Urothelium cell line (cell line): ENCODE measurements at regions not wholly inside any gene's neighbourhood (a gene's known extent, or its start where the extent isn't known, plus 50 kb on each side); places are given as distances from the start of the nearest gene placed in this dataset.

Experiments
- DNase-seq: peaks from one replicate; pipeline ENCODE4 v3.0.0; 2011; ENCODE audit warnings: low spot score, mixed read lengths
- FAIRE-seq: peaks from 2 replicates; lab custom pipeline; 2011; peaks lifted over from hg19 to GRCh38; lab: Jason Lieb, UNC

DNA sequence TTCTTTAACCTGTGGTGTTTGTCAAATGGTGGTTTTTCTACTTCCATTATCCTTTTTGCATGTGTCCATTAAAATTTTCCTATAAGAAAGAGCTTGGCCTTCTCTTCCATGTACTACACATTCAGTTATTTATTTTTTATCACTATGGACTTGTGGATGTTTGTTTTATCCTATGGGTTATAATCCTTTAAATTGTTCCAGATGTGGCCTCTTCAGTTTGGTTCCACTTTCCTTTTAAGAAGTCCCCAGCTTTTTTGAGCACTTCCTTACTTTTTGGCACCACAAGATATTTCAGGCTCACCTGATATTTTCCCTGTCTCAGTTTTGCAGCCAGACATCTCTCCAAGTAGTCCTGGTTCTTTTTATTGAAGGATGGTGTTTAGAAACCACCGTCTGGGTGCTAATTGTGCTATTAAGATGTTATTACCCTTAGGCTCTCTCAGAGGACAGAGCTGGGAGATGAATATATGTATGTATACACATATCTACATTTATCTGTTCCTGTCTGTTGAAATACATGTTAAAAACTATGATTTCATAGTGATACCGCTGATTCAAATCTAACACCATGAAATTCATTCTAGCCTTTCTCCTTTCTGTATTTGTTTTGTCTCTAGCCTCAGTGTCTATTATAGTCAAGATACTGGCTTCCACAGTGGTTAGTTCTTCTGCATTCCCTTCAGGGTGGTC is 408.5 kb upstream of the RGS6 start:
- DNase-seq (no peak), FAIRE-seq (no peak)

- FAIRE-seq (no peak), DNase-seq (no peak)
Observed at GRCh38 chr14:71524320-71524982, 407.8 kb upstream of the RGS6 start.

GRCh38 chr14:71525663-71526221 is 406.5 kb upstream of the RGS6 start:
- DNase-seq = no peak
- no peak for FAIRE-seq

DNA sequence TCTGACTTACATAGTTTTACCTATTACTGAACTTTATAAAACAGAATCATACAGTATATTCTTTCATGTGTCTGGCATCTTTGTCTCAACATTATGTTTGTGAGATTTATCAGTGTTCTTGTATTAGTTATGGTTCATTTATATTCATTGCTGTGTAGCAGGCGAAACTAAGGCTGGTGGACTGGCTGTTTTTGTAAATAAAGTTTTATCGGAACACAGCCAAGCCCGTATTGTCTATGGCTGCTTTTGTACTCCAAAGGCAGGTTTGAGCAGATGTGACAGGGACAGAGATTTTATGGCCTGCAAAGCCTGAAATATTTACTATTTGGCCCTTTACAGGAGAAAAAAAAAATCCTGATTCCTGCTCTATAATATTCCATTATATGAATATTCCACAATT is 405.8 kb upstream of the RGS6 start:
- DNase-seq = no peak
- FAIRE-seq = no peak

- FAIRE-seq (no peak), DNase-seq (no peak)
Observed at GRCh38 chr14:71527838-71528237, 404.4 kb upstream of the RGS6 start.

DNA sequence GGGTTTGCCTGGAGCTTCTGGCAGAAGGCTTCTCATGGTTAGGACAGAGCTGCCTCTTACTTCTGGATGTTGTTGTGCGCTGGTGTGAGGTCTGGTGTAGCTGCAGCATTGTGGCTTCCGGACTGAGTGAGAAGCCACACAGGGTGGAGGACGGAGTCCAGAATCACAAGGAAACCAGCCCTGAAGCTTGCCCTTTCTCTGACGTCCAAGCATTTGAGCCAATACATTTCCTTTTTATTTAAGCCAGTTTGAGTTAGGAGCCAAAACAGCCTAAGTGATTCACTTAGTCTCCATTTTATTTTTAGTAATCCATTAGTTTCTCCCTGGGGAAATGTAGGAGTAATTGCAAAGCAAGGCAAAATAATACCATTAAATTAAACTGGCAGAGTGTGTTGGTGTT is 402.4 kb upstream of the RGS6 start:
- no peak for DNase-seq
- FAIRE-seq = no peak

DNA sequence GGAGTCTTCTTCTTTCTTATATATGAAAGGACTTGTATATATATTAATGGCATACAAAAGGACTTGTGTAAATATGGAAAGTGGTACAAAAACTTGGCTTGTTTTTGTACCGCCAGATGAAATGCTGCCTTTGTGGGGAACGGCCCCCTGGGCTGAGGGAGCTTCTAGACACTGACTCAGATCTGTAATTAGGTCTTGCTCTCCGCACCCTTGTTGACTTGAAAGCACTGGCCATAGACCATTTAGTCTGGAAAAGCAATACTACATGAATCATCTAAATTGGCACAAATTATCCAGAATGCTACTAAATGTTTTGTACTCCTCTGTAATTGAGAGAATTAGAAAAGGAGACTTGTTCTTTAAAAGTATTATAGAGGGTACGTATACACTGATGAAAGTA is 399.9 kb upstream of the RGS6 start:
- FAIRE-seq (no peak), DNase-seq (no peak)

DNA sequence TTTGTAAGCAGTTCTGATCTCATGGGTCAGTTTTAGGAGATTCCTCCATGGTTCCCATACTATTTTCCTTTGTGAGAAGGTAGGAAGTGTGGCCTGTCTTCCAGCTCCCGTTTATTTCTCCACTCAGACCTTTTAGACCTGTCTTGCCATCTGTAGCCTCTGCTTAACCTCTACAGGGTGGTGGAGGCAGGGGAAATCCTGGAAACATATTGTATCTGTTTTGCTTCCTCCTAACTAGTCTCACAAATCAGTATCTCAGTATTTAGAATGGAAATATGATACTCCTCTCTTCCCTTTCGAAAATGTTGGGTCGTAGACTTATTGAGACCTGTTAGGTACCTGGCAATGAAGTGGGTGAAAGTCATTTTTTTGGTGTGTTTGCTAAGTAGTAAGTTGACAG is 399.4 kb upstream of the RGS6 start:
- FAIRE-seq = no peak
- DNase-seq = no peak

GRCh38 chr14:71533390-71533789 is 398.8 kb upstream of the RGS6 start:
- no peak for FAIRE-seq

GRCh38 chr14:71533800-71534199 is 398.4 kb upstream of the RGS6 start:
- no peak for FAIRE-seq
- DNase-seq = no peak

More at GRCh38 chr14:71533390-71533789, 398.8 kb upstream of the RGS6 start:
- no peak for DNase-seq

DNA sequence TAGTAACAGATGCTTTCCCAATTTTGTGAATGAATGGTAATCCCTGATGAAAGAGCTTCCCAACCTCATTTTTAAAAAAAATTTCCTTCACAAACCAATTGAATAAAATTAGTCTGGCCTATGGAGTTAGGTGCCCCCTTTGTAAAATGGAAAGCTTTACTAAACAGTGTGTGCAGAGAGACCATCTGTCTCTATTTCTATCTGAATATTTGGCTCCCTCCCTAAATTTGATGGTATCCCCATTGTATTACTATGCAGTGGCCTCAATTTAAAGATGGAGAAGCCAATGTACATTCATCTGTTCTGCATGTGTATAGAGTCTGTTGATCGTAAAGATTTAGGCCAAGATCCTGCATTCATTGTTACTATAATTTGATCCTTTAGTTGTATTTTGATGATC is 397.7 kb upstream of the RGS6 start:
- DNase-seq (no peak), FAIRE-seq (no peak)

DNA sequence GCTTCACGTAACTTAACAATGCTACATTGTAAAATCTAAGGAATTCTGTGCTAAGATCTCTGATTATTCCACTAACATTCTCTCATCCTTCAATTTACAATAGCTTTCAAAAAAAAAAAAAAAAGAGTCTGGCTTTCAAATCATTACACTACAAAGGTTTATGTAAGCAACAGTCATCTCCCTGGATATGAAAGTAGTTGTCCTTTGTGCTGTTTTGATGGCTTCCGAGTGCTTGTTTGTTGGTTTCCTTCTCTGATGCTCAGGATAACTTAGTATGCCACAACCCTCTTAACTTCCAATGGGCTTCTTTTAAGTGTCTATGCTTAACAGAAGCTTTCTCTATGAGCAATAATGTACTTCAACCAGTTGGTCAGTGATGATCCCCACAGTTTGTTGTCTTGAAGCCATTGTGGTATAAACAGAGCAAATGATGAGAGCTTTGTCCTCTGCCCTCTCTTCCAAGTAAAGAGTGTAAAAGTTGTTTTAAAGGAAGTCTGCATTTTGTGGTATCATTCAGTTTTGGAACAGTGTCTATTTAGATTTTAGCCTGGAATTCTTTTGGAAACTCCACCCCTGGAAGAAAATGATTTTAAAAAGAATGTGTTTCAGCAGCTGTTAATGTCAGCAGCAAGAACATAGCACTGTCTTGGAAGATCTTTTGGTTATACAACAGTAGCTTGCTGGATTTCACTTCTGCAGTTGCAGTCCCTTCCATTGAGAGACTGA is 396.1 kb upstream of the RGS6 start:
- no peak for FAIRE-seq
- no peak for DNase-seq

DNA sequence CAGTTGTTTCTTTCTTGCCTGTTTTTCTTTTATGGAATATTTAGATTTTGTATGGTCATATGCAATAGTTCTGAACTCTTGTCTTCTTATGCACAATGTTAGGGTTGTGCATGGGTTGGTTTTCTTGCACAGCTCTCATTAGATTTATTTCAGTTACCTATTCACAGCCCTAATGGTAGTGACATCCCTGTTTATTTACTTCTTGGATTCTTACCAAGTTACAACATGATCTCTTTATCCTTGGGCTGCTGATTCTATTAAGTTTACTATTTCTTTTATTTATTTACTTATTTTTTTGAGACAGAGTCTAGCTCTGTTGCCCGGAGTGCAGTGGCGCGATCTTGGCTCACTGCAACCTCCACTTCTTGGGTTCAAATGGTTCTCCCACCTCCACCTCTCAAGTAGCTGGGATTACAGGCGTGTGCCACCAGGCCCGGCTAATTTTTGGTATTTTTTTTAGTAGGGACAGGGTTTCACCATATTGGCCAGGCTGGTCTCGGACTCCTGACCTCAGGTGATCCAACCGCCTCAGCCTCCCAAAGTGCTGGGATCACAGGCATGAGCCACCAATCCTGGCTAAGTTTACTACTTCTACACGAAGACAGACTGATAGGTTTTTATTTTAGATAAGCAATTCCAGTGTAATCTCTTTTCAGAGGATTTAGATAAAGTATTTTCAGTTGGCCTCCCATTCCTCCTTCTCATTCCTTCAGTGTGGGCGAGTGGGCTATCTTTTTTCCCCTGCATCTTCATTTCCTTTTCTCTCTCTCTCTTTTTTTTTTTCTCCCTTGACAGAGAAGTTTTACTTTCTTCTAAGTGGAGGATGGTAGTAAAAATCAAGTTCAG is 395.1 kb upstream of the RGS6 start:
- FAIRE-seq = no peak
- DNase-seq = no peak

GRCh38 chr14:71538288-71538687 is 393.9 kb upstream of the RGS6 start:
- FAIRE-seq (no peak), DNase-seq (no peak)

DNA sequence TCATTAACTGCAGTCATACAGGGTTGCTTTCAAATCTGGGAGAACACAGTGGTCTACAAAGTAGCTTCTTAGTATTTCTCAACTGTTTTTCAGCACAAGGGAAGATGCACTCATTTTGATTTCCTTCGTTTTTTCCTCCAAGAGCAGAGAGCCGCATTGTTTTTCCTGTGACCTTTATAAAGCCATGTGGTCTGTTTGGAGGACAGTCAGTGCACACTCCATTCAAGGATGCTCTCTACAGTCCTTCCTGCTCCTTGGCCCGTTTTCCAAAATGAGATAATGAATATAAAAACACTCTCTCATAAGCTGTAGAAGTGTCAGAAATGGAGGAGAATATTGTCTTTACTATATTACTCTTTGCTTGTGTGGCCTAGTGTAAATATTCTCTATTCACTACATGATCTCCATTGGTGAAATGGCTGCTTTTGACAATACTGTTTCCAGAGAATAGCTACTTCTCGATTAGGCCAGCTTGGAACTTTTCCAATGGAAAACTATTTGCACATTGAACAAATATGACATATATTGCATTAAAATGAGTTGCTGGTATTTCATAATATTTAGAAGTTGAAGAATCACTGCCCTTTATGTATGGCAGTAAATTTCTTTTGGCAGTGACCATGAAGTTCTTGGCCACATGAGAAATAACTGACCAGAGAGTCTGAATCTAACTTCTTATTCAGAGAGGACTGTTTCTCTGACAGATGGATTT is 393.1 kb upstream of the RGS6 start:
- FAIRE-seq (no peak), DNase-seq (no peak)

- DNase-seq (no peak), FAIRE-seq (peak; percentile 17)
Observed at GRCh38 chr14:71539650-71540285, 392.5 kb upstream of the RGS6 start.

GRCh38 chr14:71541271-71541670 is 391.0 kb upstream of the RGS6 start:
- no peak for FAIRE-seq
- no peak for DNase-seq

DNA sequence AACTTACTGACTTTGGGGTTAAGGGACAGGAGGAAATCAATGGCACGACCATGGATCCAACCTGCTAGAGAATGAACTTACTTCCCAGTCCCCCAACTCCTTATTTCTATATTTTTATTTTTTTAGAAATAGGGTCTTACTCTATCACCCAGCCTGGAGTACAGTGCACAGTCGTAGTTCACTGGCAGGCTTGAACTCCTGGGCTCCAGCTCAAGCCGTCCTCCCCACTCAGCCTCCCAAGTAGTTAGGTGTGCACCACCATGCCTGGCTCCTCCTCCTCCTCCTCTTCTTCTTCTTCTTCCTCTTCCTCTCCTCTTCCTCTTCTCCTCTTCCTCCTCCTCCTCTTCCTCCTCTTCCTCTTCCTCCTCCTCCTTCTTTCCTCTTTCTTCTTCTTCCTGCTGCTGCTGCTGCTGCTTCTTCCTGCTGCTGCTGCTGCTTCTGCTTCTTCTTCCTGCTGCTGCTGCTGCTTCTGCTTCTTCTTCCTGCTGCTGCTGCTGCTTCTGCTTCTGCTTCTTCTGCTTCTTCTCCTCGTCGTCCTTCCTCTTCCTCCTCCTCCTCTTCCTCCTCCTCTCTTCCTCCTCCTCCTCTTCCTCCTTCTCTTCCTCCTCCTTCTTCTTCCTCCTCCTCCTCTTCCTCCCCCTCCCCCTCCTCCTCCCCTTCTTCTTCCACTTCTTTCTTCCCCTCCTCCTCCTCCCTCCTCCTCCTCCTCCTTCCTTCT is 390.1 kb upstream of the RGS6 start:
- FAIRE-seq (peak; percentile 86), DNase-seq (no peak)

- FAIRE-seq = no peak
- DNase-seq = no peak
Observed at GRCh38 chr14:71549421-71550050, 382.7 kb upstream of the RGS6 start.
